DND-41 (cell line): ENCODE measurements at regions not wholly inside any gene's neighbourhood (a gene's known extent, or its start where the extent isn't known, plus 50 kb on each side); places are given as distances from the start of the nearest gene placed in this dataset.

ENCODE experiments used
- EZH2 ChIP-seq: IDR thresholded peaks from 3 replicates; pipeline ENCODE4 v1.6.1; 2012; ENCODE audit warnings: borderline replicate concordance, low read depth, mild to moderate bottlenecking, moderate library complexity, low read length, inconsistent platforms; ENCODE audit not compliant: severe bottlenecking
- TF ChIP-seq, protein P1 (sequence below): IDR thresholded peaks from 2 replicates; pipeline ENCODE4 v1.5.1; 2012; ENCODE audit warnings: borderline replicate concordance, low read length, moderate library complexity, mild to moderate bottlenecking; ENCODE audit not compliant: poor library complexity, severe bottlenecking; ENCODE audit errors: extremely low read depth

GRCh38 chr2:196404276-196404675 is 232.9 kb upstream of the STK17B start:
- TF ChIP-seq, protein P1, sequence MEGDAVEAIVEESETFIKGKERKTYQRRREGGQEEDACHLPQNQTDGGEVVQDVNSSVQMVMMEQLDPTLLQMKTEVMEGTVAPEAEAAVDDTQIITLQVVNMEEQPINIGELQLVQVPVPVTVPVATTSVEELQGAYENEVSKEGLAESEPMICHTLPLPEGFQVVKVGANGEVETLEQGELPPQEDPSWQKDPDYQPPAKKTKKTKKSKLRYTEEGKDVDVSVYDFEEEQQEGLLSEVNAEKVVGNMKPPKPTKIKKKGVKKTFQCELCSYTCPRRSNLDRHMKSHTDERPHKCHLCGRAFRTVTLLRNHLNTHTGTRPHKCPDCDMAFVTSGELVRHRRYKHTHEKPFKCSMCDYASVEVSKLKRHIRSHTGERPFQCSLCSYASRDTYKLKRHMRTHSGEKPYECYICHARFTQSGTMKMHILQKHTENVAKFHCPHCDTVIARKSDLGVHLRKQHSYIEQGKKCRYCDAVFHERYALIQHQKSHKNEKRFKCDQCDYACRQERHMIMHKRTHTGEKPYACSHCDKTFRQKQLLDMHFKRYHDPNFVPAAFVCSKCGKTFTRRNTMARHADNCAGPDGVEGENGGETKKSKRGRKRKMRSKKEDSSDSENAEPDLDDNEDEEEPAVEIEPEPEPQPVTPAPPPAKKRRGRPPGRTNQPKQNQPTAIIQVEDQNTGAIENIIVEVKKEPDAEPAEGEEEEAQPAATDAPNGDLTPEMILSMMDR, result no peak
- no peak for TF ChIP-seq EZH2
